MM.1S (cell line): ENCODE measurements at regions not wholly inside any gene's neighbourhood (a gene's known extent, or its start where the extent isn't known, plus 50 kb on each side); places are given as distances from the start of the nearest gene placed in this dataset.

Experiments used
- DNase-seq: peaks from one replicate; pipeline ENCODE4 v3.0.0-alpha.2; 2015
- H2AFZ ChIP-seq: fragments of 300-600 bp; sonication (generic); 2 replicates; pipeline ENCODE4 v1.6.0; 2016; ENCODE audit warnings: antibody characterized with exemption, low read length
- H3F3A ChIP-seq: fragments of 300-600 bp; sonication (generic); 2 replicates; pipeline ENCODE4 v1.6.1; 2016; ENCODE audit warnings: mild to moderate bottlenecking, antibody characterized with exemption, low read length, moderate library complexity, mixed read lengths; ENCODE audit not compliant: insufficient read depth
- H3K27ac ChIP-seq: fragments of 300-600 bp; sonication (generic); 2 replicates; pipeline ENCODE4 v1.5.1; 2016; ENCODE audit warnings: mild to moderate bottlenecking, low read length
- H3K27me3 ChIP-seq: fragments of 300-600 bp; sonication (generic); replicated peaks from 2 replicates; pipeline ENCODE4 v1.6.0; 2016; ENCODE audit warnings: low read length; ENCODE audit not compliant: insufficient read depth
- H3K36me3 ChIP-seq: fragments of 300-600 bp; sonication (generic); replicated peaks from 2 replicates; pipeline ENCODE4 v1.6.1; 2016; ENCODE audit warnings: mild to moderate bottlenecking, low read length, mixed read lengths; ENCODE audit not compliant: insufficient read depth
- H3K4me1 ChIP-seq: fragments of 300-600 bp; sonication (generic); 2 replicates; pipeline ENCODE4 v1.6.1; 2016; ENCODE audit warnings: low read length, mixed read lengths
- H3K4me2 ChIP-seq: fragments of 300-600 bp; sonication (generic); 2 replicates; pipeline ENCODE4 v1.6.0; 2016; ENCODE audit warnings: low read depth, low read length
- H3K4me3 ChIP-seq: fragments of 300-600 bp; sonication (generic); 2 replicates; pipeline ENCODE4 v1.5.1; 2016; ENCODE audit warnings: low read length, mixed read lengths
- H3K79me2 ChIP-seq: fragments of 300-600 bp; sonication (generic); 2 replicates; pipeline ENCODE4 v1.6.1; 2016; ENCODE audit warnings: mixed run types, low read length, mixed read lengths
- H3K9ac ChIP-seq: fragments of 300-600 bp; sonication (generic); 2 replicates; pipeline ENCODE4 v1.6.1; 2016; ENCODE audit warnings: low read length, mixed read lengths
- H3K9me2 ChIP-seq: fragments of 300-600 bp; sonication (generic); replicated peaks from 2 replicates; pipeline ENCODE4 v1.6.1; 2016; ENCODE audit warnings: mild to moderate bottlenecking, low read length, mixed read lengths; ENCODE audit not compliant: insufficient read depth
- H3K9me3 ChIP-seq: fragments of 300-600 bp; sonication (generic); replicated peaks from 2 replicates; pipeline ENCODE4 v1.6.1; 2016; ENCODE audit warnings: mild to moderate bottlenecking, low read length, mixed read lengths; ENCODE audit not compliant: insufficient read depth
- H4K20me1 ChIP-seq: fragments of 300-600 bp; sonication (generic); 2 replicates; pipeline ENCODE4 v1.6.1; 2016; ENCODE audit warnings: mild to moderate bottlenecking, low read length, moderate library complexity, mixed read lengths; ENCODE audit not compliant: insufficient read depth
- EZH2 ChIP-seq: fragments of 300-600 bp; sonication (generic); optimal IDR thresholded peaks from 2 replicates; pipeline ENCODE3; 2017; ENCODE audit warnings: low read depth, mild to moderate bottlenecking, antibody characterized with exemption, low read length, mixed read lengths
- EZH2phosphoT487 ChIP-seq: fragments of 300-600 bp; sonication (generic); IDR thresholded peaks from 2 replicates; pipeline ENCODE4 v1.6.1; 2018; ENCODE audit warnings: antibody characterized with exemption, low read length
- TF ChIP-seq, protein P1 (sequence below): fragments of 300-600 bp; sonication (generic); IDR thresholded peaks from 2 replicates; pipeline ENCODE4 v1.5.1; 2016; ENCODE audit warnings: antibody characterized with exemption, low read length, mixed read lengths

DNA sequence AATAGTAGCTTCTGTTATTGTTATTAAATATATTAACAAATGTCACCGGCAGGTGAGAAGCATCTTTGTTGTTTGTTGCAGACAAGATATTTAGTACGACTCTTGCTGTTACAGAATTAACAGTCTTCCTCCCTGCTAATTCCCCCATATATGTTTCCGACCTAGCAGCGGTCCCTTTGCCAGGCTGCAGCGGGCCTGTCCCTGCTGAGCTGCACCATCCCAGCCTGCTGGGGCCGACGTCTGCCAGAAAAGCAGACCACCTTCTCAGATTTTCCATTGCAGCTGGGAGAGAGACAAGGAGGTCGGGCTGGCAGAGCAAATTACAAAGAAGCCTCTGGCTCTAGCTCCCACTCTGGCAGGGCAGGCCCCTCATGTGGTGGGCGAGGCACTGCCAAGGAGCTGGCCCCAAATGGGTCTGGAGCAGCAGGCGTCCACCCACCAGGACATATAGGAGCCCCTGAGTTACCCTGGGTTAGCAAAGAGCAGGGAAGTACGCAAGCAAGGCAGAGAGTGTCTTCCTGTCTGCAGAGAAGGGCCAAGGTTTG, 142.7 kb downstream of the FOXD2 start:
- Histone ChIP-seq H3K9ac (no peak overlapping the region), H3K9me2 (no peaks in the 10 kb centered on the region), H3K4me1 (no peaks in the 10 kb centered on the region), H3K4me2 (no peak overlapping the region), H3F3A (no peaks in the 10 kb centered on the region), H3K9me3 (no peaks in the 10 kb centered on the region), H3K36me3 (no peaks in the 10 kb centered on the region), H3K27me3 (no peaks in the 10 kb centered on the region), H3K4me3 (no peak overlapping the region), H4K20me1 (no peaks in the 10 kb centered on the region), H3K79me2 (no peaks in the 10 kb centered on the region), H2AFZ (no peak overlapping the region), H3K27ac (no peak overlapping the region)
- DNase-seq, result no peak
- no peak for TF ChIP-seq EZH2

DNA sequence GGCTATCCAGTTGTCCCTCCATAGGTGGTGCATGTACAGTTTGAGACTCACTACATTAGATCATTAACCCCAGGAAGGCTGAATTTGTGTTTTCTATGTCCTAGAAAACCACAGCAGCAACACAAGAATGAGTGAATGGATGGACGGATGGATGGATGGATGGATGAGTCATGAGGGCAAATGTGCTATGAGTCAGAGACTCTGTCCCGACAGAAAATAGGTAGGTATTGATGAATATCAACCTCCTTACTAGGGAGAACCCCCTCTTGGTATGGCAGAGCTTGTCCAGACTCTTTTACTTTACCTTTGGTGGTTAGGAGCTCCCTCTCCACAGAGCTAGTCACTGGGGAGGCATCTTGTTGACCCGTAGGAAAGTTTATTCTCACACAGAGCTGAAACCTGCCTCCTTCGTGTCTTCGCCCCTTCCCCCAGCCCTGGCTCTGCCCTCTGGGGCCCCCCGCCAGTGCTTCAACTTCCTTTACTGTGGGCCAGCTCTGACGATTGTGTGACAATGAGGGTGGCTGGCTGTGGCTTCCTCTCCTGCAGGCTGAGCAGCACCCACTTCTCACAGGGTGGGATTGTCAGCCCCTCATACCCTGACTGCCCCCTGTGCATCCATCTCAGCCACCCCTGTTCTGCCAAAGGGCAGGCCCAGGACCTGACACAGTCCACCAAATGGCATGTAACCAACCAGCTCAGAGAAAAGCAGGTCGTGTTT, 145.2 kb downstream of the FOXD2 start:
- H3K79me2 ChIP-seq, result no peaks in the 10 kb centered on the region
- no peak for DNase-seq
- no peak overlapping the region for H2AFZ ChIP-seq
- no peak overlapping the region for H3K27ac ChIP-seq
- no peaks in the 10 kb centered on the region for H4K20me1 ChIP-seq
- H3K27me3 ChIP-seq, result no peaks in the 10 kb centered on the region
- no peaks in the 10 kb centered on the region for H3K9me3 ChIP-seq
- no peaks in the 10 kb centered on the region for H3K4me1 ChIP-seq
- no peaks in the 10 kb centered on the region for H3K9me2 ChIP-seq
- no peak overlapping the region for H3K4me3 ChIP-seq
- TF ChIP-seq EZH2phosphoT487, result no peak
- TF ChIP-seq EZH2, result no peak
- TF ChIP-seq, protein P1, sequence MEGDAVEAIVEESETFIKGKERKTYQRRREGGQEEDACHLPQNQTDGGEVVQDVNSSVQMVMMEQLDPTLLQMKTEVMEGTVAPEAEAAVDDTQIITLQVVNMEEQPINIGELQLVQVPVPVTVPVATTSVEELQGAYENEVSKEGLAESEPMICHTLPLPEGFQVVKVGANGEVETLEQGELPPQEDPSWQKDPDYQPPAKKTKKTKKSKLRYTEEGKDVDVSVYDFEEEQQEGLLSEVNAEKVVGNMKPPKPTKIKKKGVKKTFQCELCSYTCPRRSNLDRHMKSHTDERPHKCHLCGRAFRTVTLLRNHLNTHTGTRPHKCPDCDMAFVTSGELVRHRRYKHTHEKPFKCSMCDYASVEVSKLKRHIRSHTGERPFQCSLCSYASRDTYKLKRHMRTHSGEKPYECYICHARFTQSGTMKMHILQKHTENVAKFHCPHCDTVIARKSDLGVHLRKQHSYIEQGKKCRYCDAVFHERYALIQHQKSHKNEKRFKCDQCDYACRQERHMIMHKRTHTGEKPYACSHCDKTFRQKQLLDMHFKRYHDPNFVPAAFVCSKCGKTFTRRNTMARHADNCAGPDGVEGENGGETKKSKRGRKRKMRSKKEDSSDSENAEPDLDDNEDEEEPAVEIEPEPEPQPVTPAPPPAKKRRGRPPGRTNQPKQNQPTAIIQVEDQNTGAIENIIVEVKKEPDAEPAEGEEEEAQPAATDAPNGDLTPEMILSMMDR, result no peak
- no peaks in the 10 kb centered on the region for H3K36me3 ChIP-seq
- H3K4me2 ChIP-seq, result no peak overlapping the region
- no peak overlapping the region for H3K9ac ChIP-seq
- no peaks in the 10 kb centered on the region for H3F3A ChIP-seq

DNA sequence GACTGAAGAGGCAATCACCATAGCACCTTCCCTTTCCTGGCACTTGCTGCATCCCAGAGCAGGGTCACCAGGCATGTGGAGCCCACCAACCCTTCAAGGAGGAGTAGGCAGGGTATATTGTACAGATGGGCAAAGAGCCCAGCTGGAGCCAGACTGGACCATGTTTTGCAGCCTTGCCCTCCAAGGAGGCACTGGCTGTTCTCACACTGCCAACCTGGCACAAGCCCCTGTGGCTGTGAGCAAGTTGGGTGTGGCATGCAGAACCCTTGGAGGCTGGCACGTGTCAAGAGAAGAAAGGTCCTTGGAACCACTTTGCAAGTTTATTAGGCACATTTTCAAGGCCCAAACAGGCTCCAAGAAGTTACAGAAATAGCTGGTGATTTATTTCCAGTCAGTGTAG, 146.4 kb downstream of the FOXD2 start:
- Histone ChIP-seq H3F3A (no peaks in the 10 kb centered on the region), H3K4me1 (no peaks in the 10 kb centered on the region), H3K9ac (no peak overlapping the region), H3K4me3 (no peak overlapping the region), H3K9me2 (no peaks in the 10 kb centered on the region), H3K79me2 (no peaks in the 10 kb centered on the region), H3K9me3 (no peaks in the 10 kb centered on the region), H3K27me3 (no peaks in the 10 kb centered on the region), H3K36me3 (no peaks in the 10 kb centered on the region), H4K20me1 (no peaks in the 10 kb centered on the region), H3K27ac (no peak overlapping the region), H2AFZ (no peak overlapping the region), H3K4me2 (no peak overlapping the region)
- no peak for TF ChIP-seq EZH2
- TF ChIP-seq EZH2phosphoT487, result no peak
- TF ChIP-seq, protein P1, result no peak
- DNase-seq, result no peak
